Mesenchymal stem cell (in vitro differentiated cells and primary cell): ENCODE measurements at regions not wholly inside any gene's neighbourhood (a gene's known extent, or its start where the extent isn't known, plus 50 kb on each side); places are given as distances from the start of the nearest gene placed in this dataset.

Experiments
- DNase-seq: peaks from one replicate; pipeline ENCODE4 v3.0.0-alpha.2; 2013
- H2AFZ ChIP-seq: one replicate; pipeline ENCODE4 v1.6.1; 2013; ENCODE audit warnings: low read depth, mild to moderate bottlenecking, control low read depth, inconsistent platforms, low read length, moderate library complexity
- H2AK5ac ChIP-seq: 2 replicates; pipeline ENCODE4 v1.6.1; 2013; ENCODE audit warnings: low read length, moderate library complexity, mild to moderate bottlenecking, inconsistent platforms; ENCODE audit not compliant: severe bottlenecking
- H2BK120ac ChIP-seq: one replicate; pipeline ENCODE4 v1.6.1; 2013; ENCODE audit warnings: low read depth, mild to moderate bottlenecking, inconsistent platforms, low read length, moderate library complexity
- H2BK12ac ChIP-seq, 2 experiments: one replicate each; pipeline ENCODE4 v1.6.1; 2013; ENCODE audit warnings: inconsistent platforms in 2 of 2, low read length in 2 of 2, mild to moderate bottlenecking in 2 of 2, moderate library complexity in 2 of 2, control low read depth in 1 of 2
- H2BK15ac ChIP-seq: one replicate; pipeline ENCODE4 v1.6.1; 2013; ENCODE audit warnings: mild to moderate bottlenecking, low read depth, inconsistent platforms; ENCODE audit not compliant: poor library complexity, severe bottlenecking
- H2BK5ac ChIP-seq: 2 replicates; pipeline ENCODE4 v1.6.1; 2013; ENCODE audit warnings: low read depth, mild to moderate bottlenecking, low read length, control low read depth, inconsistent platforms; ENCODE audit not compliant: poor library complexity, severe bottlenecking
- H3K14ac ChIP-seq, 2 experiments: one replicate each; pipeline ENCODE4 v1.6.1; 2013; ENCODE audit warnings: inconsistent platforms in 2 of 2, low read length in 2 of 2, control low read depth in 1 of 2, mild to moderate bottlenecking in 1 of 2, moderate library complexity in 1 of 2
- H3K18ac ChIP-seq, 2 experiments: one replicate each; pipeline ENCODE4 v1.6.1; 2013; ENCODE audit warnings: inconsistent platforms in 2 of 2, low read length in 2 of 2, control low read depth in 1 of 2, low read depth in 1 of 2, mild to moderate bottlenecking in 1 of 2
- H3K23ac ChIP-seq, 2 experiments: one replicate each; pipeline ENCODE4 v1.6.1; 2013; ENCODE audit warnings: inconsistent platforms in 2 of 2, low read length in 2 of 2, mild to moderate bottlenecking in 2 of 2, moderate library complexity in 2 of 2, control low read depth in 1 of 2
- H3K27ac ChIP-seq: 2 replicates; pipeline ENCODE4 v1.5.1; 2013; ENCODE audit warnings: mild to moderate bottlenecking, moderate library complexity, low read length, control low read depth, inconsistent platforms; ENCODE audit not compliant: poor library complexity, severe bottlenecking
- H3K27me3 ChIP-seq, 2 experiments: 2 replicates each; pipeline versions ENCODE4 v1.6.1 to v1.7.0; 2013; ENCODE audit warnings: low read length in 2 of 2, mild to moderate bottlenecking in 2 of 2, moderate library complexity in 2 of 2, control low read depth in 1 of 2, inconsistent platforms in 1 of 2; ENCODE audit not compliant: control insufficient read depth in 1 of 2, insufficient read depth in 1 of 2
- H3K36me3 ChIP-seq, 2 experiments: 2 replicates each; pipeline versions ENCODE4 v1.6.1 to v1.7.0; 2013; ENCODE audit warnings: low read length in 2 of 2, control low read depth in 1 of 2, inconsistent platforms in 1 of 2, low read depth in 1 of 2, mild to moderate bottlenecking in 1 of 2; ENCODE audit not compliant: insufficient read depth in 2 of 2, control insufficient read depth in 1 of 2
- H3K4ac ChIP-seq, 2 experiments: one replicate each; pipeline ENCODE4 v1.6.1; 2013; ENCODE audit warnings: inconsistent platforms in 2 of 2, low read length in 2 of 2, mild to moderate bottlenecking in 2 of 2, moderate library complexity in 2 of 2, control low read depth in 1 of 2, low read depth in 1 of 2
- H3K4me1 ChIP-seq: 2 replicates; pipeline ENCODE4 v1.6.1; 2013; ENCODE audit warnings: low read depth, low read length, control low read depth; ENCODE audit not compliant: control insufficient read depth, insufficient read depth
- H3K4me2 ChIP-seq: 2 replicates; pipeline ENCODE4 v1.6.1; 2013; ENCODE audit warnings: low read length, mild to moderate bottlenecking, inconsistent platforms; ENCODE audit not compliant: poor library complexity, severe bottlenecking
- H3K4me3 ChIP-seq, 2 experiments: 2 replicates each; pipeline versions ENCODE4 v1.5.1 to v1.7.0; 2013; ENCODE audit warnings: low read length in 2 of 2, mild to moderate bottlenecking in 2 of 2, control low read depth in 1 of 2, low read depth in 1 of 2; ENCODE audit not compliant: insufficient read depth in 1 of 2
- H3K79me1 ChIP-seq: replicated peaks from 2 replicates; pipeline ENCODE4 v1.6.1; 2013; ENCODE audit warnings: mild to moderate bottlenecking, control low read depth, low read length, inconsistent platforms; ENCODE audit not compliant: poor library complexity, severe bottlenecking
- H3K9ac ChIP-seq: 2 replicates; pipeline ENCODE4 v1.7.0; 2013; ENCODE audit warnings: mild to moderate bottlenecking, low read length, moderate library complexity
- H3K9me3 ChIP-seq: 2 replicates; pipeline ENCODE4 v1.7.0; 2013; ENCODE audit warnings: mild to moderate bottlenecking, low read length; ENCODE audit not compliant: control insufficient read depth
- H4K8ac ChIP-seq: one replicate; pipeline ENCODE4 v1.6.1; 2013; ENCODE audit warnings: inconsistent platforms, mild to moderate bottlenecking, low read length, moderate library complexity
- H4K91ac ChIP-seq: one replicate; pipeline ENCODE4 v1.6.1; 2013; ENCODE audit warnings: mild to moderate bottlenecking, low read length, inconsistent platforms
- WGBS: methylation state at CpG from one replicate; pipeline ENCODE4 v1.1.7; 2013; ENCODE audit warnings: mixed read lengths; 5-methylcytosine and 5-hydroxymethylcytosine counted together

GRCh38 chr12:85680881-85681280, 155.3 kb downstream of the RASSF9 start:
- no peak overlapping the region for H3K9ac ChIP-seq
- no peak overlapping the region for H3K4me3 ChIP-seq
- no peak overlapping the region for H2BK5ac ChIP-seq
- H3K27me3 ChIP-seq: no peaks in the 10 kb centered on the region
- no peak overlapping the region for H4K91ac ChIP-seq
- peaks cover 17% of the 10 kb centered on the region for H3K9me3 ChIP-seq
- H3K79me1 ChIP-seq: no peaks in the 10 kb centered on the region
- H2BK12ac ChIP-seq: no peak overlapping the region
- no peak overlapping the region for H3K4ac ChIP-seq
- no peak overlapping the region for H2BK15ac ChIP-seq
- no CpG with 5 or more reads among the region's 1 CpG for WGBS
- no peak for DNase-seq
- H4K8ac ChIP-seq: no peak overlapping the region
- H2AK5ac ChIP-seq: no peak overlapping the region
- H3K14ac ChIP-seq: no peak overlapping the region
- H2BK120ac ChIP-seq: no peak overlapping the region
- H3K36me3 ChIP-seq: no peaks in the 10 kb centered on the region
- H3K4me2 ChIP-seq: no peak overlapping the region
- no peaks in the 10 kb centered on the region for H3K4me1 ChIP-seq
- H3K23ac ChIP-seq: no peak overlapping the region
- no peak overlapping the region for H2AFZ ChIP-seq
- H3K18ac ChIP-seq: no peak overlapping the region
- no peak overlapping the region for H3K27ac ChIP-seq

GRCh38 chr12:85681333-85681732, 154.9 kb downstream of the RASSF9 start:
- no peak overlapping the region for H2BK12ac ChIP-seq
- H4K8ac ChIP-seq: no peak overlapping the region
- no peak overlapping the region for H3K27ac ChIP-seq
- H2BK5ac ChIP-seq: no peak overlapping the region
- no peaks in the 10 kb centered on the region for H3K36me3 ChIP-seq
- H3K14ac ChIP-seq: no peak overlapping the region
- H4K91ac ChIP-seq: no peak overlapping the region
- H3K4me2 ChIP-seq: no peak overlapping the region
- no peak overlapping the region for H2AFZ ChIP-seq
- H2AK5ac ChIP-seq: no peak overlapping the region
- no peak overlapping the region for H3K4me3 ChIP-seq
- H3K23ac ChIP-seq: no peak overlapping the region
- DNase-seq: no peak
- H3K4me1 ChIP-seq: no peaks in the 10 kb centered on the region
- peaks cover 17% of the 10 kb centered on the region for H3K9me3 ChIP-seq
- no peak overlapping the region for H3K18ac ChIP-seq
- H3K9ac ChIP-seq: no peak overlapping the region
- no peaks in the 10 kb centered on the region for H3K27me3 ChIP-seq
- no peaks in the 10 kb centered on the region for H3K79me1 ChIP-seq
- H3K4ac ChIP-seq: no peak overlapping the region
- no peak overlapping the region for H2BK120ac ChIP-seq
- H2BK15ac ChIP-seq: no peak overlapping the region

GRCh38 chr12:85683051-85683450, 153.2 kb downstream of the RASSF9 start:
- no peak overlapping the region for H2BK120ac ChIP-seq
- H3K36me3 ChIP-seq: no peaks in the 10 kb centered on the region
- H3K9ac ChIP-seq: no peak overlapping the region
- WGBS: 93% methylated on average over 3 of the region's 4 CpGs
- H3K4ac ChIP-seq: no peak overlapping the region
- H3K79me1 ChIP-seq: no peaks in the 10 kb centered on the region
- peaks cover 17% of the 10 kb centered on the region for H3K9me3 ChIP-seq
- no peak overlapping the region for H2BK15ac ChIP-seq
- H3K27me3 ChIP-seq: no peaks in the 10 kb centered on the region
- no peak overlapping the region for H4K8ac ChIP-seq
- DNase-seq: no peak
- H2BK5ac ChIP-seq: no peak overlapping the region
- no peak overlapping the region for H3K14ac ChIP-seq
- no peak overlapping the region for H3K4me2 ChIP-seq
- no peak overlapping the region for H2BK12ac ChIP-seq
- H2AFZ ChIP-seq: no peak overlapping the region
- H3K27ac ChIP-seq: no peak overlapping the region
- no peak overlapping the region for H2AK5ac ChIP-seq
- H3K4me1 ChIP-seq: no peaks in the 10 kb centered on the region
- no peak overlapping the region for H4K91ac ChIP-seq
- no peak overlapping the region for H3K4me3 ChIP-seq
- no peak overlapping the region for H3K18ac ChIP-seq
- H3K23ac ChIP-seq: no peak overlapping the region

GRCh38 chr12:85688837-85689236, 147.4 kb downstream of the RASSF9 start:
- Histone ChIP-seq H2BK5ac (no peak overlapping the region), H2AFZ (no peak overlapping the region), H2BK15ac (no peak overlapping the region), H3K4ac (no peak overlapping the region), H3K36me3 (no peaks in the 10 kb centered on the region), H2BK12ac (no peak overlapping the region), H3K14ac (no peak overlapping the region), H3K4me3 (no peak overlapping the region), H2BK120ac (no peak overlapping the region), H3K27me3 (no peaks in the 10 kb centered on the region), H3K23ac (no peak overlapping the region), H2AK5ac (no peak overlapping the region), H3K79me1 (no peaks in the 10 kb centered on the region), H3K9me3 (no peaks in the 10 kb centered on the region), H3K18ac (no peak overlapping the region), H3K4me2 (no peak overlapping the region), H3K9ac (no peak overlapping the region), H4K8ac (no peak overlapping the region), H3K27ac (no peak overlapping the region), H3K4me1 (no peaks in the 10 kb centered on the region), H4K91ac (no peak overlapping the region)
- no peak for DNase-seq
- whole genome bisulfite sequencing: 66% methylated on average over 1 of the region's 1 CpG
